ENCODE measurements at regions not wholly inside any gene's neighbourhood (a gene's known extent, or its start where the extent isn't known, plus 50 kb on each side); places are given as distances from the start of the nearest gene placed in this dataset.

GRCh38 chr12:124428136-124428791 is 133.4 kb downstream of the RFLNA start:
- DNase-seq: no peak

- peak; percentile 82 to 90 for DNase-seq
Observed at GRCh38 chr12:124426594-124427555, 132.0 kb downstream of the RFLNA start.

GRCh38 chr12:124425667-124426066 is 130.8 kb downstream of the RFLNA start:
- no peak for DNase-seq

- DNase-seq: no peak
Observed at GRCh38 chr12:124424516-124424905, 129.6 kb downstream of the RFLNA start.

GRCh38 chr12:124423761-124424515 is 129.0 kb downstream of the RFLNA start:
- DNase-seq: no peak

- DNase-seq: no peak
Observed at GRCh38 chr12:124422570-124423523, 128.0 kb downstream of the RFLNA start.

- no peak for DNase-seq
Observed at GRCh38 chr12:124422142-124422569, 127.3 kb downstream of the RFLNA start.

GRCh38 chr12:124420996-124421674 is 126.2 kb downstream of the RFLNA start:
- DNase-seq: no peak

- DNase-seq: no peak
Observed at GRCh38 chr12:124420041-124420995, 125.4 kb downstream of the RFLNA start.

GRCh38 chr12:124419292-124420040 is 124.6 kb downstream of the RFLNA start:
- DNase-seq: no peak

GRCh38 chr12:124418791-124419190 is 123.9 kb downstream of the RFLNA start:
- no peak for DNase-seq

GRCh38 chr12:124418156-124418555 is 123.3 kb downstream of the RFLNA start:
- no peak for DNase-seq

GRCh38 chr12:124416516-124417395 is 121.9 kb downstream of the RFLNA start:
- no peak for DNase-seq

- DNase-seq: no peak
Observed at GRCh38 chr12:124415064-124415463, 120.2 kb downstream of the RFLNA start.

GRCh38 chr12:124413915-124414314 is 119.0 kb downstream of the RFLNA start:
- no peak for DNase-seq

GRCh38 chr12:124413401-124413800 is 118.5 kb downstream of the RFLNA start:
- DNase-seq: no peak

- DNase-seq: no peak
Observed at GRCh38 chr12:124412646-124413015, 117.7 kb downstream of the RFLNA start.

GRCh38 chr12:124411953-124412645 is 117.2 kb downstream of the RFLNA start:
- no peak for DNase-seq
